H1 (cell line): ENCODE measurements at regions not wholly inside any gene's neighbourhood (a gene's known extent, or its start where the extent isn't known, plus 50 kb on each side); places are given as distances from the start of the nearest gene placed in this dataset.

Experiments
- BRCA1 ChIP-seq: IDR thresholded peaks from 2 replicates; pipeline ENCODE4 v1.6.1; 2012; ENCODE audit warnings: low read depth, low read length, improper control_type of control experiment
- NANOG ChIP-seq: IDR thresholded peaks from 2 replicates; pipeline ENCODE4 v1.6.1; 2011; ENCODE audit warnings: low read length, low read depth, mild to moderate bottlenecking, inconsistent platforms; ENCODE audit not compliant: insufficient read depth, poor library complexity, severe bottlenecking
- POLR2A ChIP-seq, 2 experiments: IDR thresholded peaks; 1 replicate in 1 of 2; 2 replicates in 1 of 2; pipeline ENCODE4 v1.6.1; 2011; ENCODE audit warnings: low read depth in 2 of 2, low read length in 2 of 2, mild to moderate bottlenecking in 2 of 2; ENCODE audit errors: control extremely low read depth in 1 of 2
- RXRA ChIP-seq: IDR thresholded peaks from 2 replicates; pipeline ENCODE4 v1.6.1; 2011; ENCODE audit warnings: low read depth, mild to moderate bottlenecking, low read length, moderate library complexity; ENCODE audit not compliant: insufficient read depth
- SIN3A ChIP-seq, 2 experiments: IDR thresholded peaks in 1 of 2; conservative IDR thresholded peaks in 1 of 2; 2 replicates each; pipeline ENCODE4 v1.6.1; 2011 to 2012; ENCODE audit warnings: low read length in 2 of 2, improper control_type of control experiment in 1 of 2, low read depth in 1 of 2, mild to moderate bottlenecking in 1 of 2
- TF ChIP-seq, protein P1 (sequence below): IDR thresholded peaks from 2 replicates; pipeline ENCODE4 v1.6.1; 2011; ENCODE audit warnings: low read depth, mild to moderate bottlenecking, low read length; ENCODE audit not compliant: insufficient read depth

DNA sequence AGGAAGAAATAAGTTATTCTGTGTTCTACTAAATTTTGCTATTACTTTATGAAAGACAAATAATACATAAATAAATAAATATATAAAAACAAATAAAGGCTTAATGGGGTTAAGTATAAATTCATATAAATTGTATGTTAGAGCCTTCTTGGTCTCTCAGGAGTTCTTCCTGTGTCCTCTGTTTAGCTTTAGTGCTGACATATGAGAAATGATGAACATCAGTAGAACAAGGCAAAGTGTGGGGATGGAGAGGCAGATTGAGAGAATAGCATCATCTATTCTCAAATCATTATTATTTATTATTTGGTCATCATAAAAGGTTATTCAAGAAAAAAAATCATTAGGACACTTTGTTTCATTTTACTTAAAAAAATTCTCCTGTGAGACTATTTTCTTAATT lies 468.1 kb upstream of the CHST9 start:
- TF ChIP-seq SIN3A (conservative IDR thresholded peaks at IDR 0.05 in 1 of 2, IDR thresholded peaks at IDR 0.05 in 1 of 2; ENCODE audit: low read depth in 1 of 2, low read length in 2 of 2) (no peak), POLR2A (IDR thresholded peaks at IDR 0.05; ENCODE audit: control extremely low read depth in 1 of 2, low read depth in 2 of 2, low read length in 2 of 2) (no peak), BRCA1 (no peak), NANOG (no peak), RXRA (no peak)
- TF ChIP-seq, protein P1, sequence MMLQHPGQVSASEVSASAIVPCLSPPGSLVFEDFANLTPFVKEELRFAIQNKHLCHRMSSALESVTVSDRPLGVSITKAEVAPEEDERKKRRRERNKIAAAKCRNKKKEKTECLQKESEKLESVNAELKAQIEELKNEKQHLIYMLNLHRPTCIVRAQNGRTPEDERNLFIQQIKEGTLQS, result no peak
